ENCODE measurements at regions not wholly inside any gene's neighbourhood (a gene's known extent, or its start where the extent isn't known, plus 50 kb on each side); places are given as distances from the start of the nearest gene placed in this dataset.

DNA sequence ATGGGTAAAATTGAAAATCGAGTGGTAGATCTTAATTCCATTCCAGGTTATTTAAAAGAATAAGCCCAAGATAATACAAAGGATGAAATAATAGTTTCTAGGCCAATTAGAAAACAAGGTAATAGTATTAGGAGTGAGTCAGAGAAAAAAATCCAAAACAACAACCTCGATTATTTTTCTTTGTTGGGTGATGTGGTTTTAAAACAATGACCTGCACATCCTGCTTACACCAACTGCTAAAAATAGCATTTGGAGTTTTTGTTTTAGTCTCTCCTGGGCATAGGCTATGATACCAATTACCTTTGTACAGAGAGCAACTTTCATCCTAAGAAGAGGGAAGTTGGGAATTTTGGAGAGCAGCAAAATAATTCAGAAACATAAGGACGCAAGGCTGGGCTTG, 101.7 kb upstream of the MYO10 start:
- TF ChIP-seq, protein P1, sequence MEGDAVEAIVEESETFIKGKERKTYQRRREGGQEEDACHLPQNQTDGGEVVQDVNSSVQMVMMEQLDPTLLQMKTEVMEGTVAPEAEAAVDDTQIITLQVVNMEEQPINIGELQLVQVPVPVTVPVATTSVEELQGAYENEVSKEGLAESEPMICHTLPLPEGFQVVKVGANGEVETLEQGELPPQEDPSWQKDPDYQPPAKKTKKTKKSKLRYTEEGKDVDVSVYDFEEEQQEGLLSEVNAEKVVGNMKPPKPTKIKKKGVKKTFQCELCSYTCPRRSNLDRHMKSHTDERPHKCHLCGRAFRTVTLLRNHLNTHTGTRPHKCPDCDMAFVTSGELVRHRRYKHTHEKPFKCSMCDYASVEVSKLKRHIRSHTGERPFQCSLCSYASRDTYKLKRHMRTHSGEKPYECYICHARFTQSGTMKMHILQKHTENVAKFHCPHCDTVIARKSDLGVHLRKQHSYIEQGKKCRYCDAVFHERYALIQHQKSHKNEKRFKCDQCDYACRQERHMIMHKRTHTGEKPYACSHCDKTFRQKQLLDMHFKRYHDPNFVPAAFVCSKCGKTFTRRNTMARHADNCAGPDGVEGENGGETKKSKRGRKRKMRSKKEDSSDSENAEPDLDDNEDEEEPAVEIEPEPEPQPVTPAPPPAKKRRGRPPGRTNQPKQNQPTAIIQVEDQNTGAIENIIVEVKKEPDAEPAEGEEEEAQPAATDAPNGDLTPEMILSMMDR (IDR thresholded peaks at IDR 0.05; ENCODE audit: insufficient read depth, low read depth, low read length): no peak
- peak; percentile 45 for DNase-seq (ENCODE audit: low read depth)
- H3K4me3 ChIP-seq (ENCODE audit: low read depth, low read length): no peak overlapping the region

DNA sequence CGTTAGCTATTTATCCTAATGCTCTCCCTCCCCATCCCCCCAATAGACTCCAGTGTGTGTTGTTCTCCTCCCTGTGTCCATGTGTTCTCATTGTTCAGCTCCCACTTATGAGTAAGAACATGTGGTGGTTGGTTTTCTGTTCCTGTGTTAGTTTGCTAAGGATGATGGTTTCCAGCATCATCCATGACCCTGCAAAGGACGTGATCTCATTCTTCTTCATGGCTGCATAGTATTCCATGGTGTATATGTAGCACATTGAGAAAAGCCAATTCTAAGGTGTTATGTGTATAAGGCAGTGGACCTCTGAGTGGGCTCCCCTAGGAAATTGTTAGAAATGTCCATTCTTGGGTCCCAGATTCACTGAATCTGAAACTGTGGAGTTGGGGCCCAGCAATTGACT, 103.1 kb upstream of the MYO10 start:
- DNase-seq (ENCODE audit: low read depth): no peak
- H3K4me3 ChIP-seq (ENCODE audit: low read depth, low read length): no peak overlapping the region
- TF ChIP-seq, protein P1 (IDR thresholded peaks at IDR 0.05; ENCODE audit: insufficient read depth, low read depth, low read length): no peak

DNA sequence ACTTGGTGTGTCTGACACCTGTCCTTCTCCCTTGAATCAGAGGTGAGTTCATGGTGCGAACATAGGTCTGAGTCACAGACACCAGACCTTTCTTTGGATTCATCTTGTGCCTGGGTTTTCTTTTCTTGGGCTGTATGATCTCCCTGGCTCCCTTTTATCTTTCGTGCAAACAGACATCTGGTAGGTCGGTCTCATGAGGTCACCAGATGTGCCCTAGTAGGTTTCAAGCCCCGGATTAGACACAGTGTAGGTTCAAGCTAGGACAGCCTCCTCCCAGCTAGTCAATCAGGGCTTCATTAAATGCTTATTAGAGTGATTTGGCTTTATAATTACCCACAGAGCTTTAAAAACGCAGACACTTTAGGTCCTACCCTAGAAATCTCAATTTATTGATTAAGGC, 106.0 kb upstream of the MYO10 start:
- H3K4me3 ChIP-seq (ENCODE audit: low read depth, low read length): no peak overlapping the region
- peak; percentile 81 for DNase-seq (ENCODE audit: low read depth)
- TF ChIP-seq, protein P1 (IDR thresholded peaks at IDR 0.05; ENCODE audit: insufficient read depth, low read depth, low read length): no peak

DNA sequence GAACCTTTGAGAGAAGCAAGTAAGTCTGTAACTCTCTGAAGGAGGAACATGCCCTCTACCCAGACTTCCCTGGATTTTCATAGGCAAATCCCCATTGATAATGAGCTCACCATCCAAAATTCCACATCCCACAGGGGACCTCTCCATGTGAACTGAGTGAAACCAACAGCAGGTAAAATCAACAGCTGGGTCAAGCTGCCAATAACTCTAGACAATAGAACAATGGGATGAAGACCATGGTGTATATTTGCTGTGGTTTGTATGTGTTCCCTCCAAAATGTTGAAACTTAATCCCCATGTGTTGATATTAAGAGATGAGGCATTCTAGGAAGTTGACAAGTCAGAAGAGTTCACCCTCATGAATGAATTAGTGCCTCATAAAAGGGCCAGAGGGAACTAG, 110.2 kb upstream of the MYO10 start:
- DNase-seq (ENCODE audit: low read depth): no peak
- TF ChIP-seq, protein P1 (IDR thresholded peaks at IDR 0.05; ENCODE audit: insufficient read depth, low read depth, low read length): no peak
- H3K4me3 ChIP-seq (ENCODE audit: low read depth, low read length): no peak overlapping the region

DNA sequence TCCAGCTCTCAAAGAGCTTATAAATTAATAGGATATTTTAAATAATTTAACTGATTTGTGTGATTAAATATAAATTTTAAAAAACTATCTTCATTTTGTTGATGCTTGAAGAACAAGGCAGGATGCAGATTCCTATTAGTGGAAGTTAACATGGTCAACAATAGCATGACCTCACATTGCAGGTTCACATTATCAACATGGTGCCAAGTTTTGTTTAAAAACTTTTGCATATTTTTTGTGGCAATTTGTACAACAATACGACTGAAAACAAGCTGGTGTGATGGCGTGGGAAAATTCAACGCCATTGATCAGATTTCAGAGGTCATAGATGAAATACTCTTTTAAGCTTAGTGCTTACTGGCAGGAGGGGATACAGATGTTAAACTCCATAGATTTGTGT, 114.1 kb upstream of the MYO10 start:
- TF ChIP-seq, protein P1 (IDR thresholded peaks at IDR 0.05; ENCODE audit: insufficient read depth, low read depth, low read length): no peak
- DNase-seq (ENCODE audit: low read depth): no peak

DNA sequence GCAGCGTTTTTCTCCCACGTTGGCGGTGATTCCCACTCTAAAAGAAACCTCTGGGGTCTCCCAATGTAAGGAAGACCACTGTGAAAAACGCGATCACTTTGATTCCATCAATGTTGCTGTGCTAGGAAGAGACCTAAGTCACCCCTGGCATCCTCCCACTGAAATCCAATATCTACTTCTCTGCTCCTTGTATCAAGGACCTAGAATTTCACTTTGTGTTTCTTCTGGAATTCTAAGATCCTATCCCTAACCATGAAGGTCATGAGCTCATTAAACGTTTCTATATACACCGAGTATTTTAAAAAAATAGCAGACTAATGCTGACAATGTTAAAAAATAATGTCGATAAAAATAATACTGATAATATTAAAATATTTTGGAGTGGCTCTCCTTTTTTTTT, 118.8 kb upstream of the MYO10 start:
- no peak overlapping the region for H3K4me3 ChIP-seq (ENCODE audit: low read depth, low read length)
- TF ChIP-seq, protein P1 (IDR thresholded peaks at IDR 0.05; ENCODE audit: insufficient read depth, low read depth, low read length): no peak
- DNase-seq (ENCODE audit: low read depth): no peak

More for the DNA sequence above, 114.1 kb upstream of the MYO10 start:
- H3K4me3 ChIP-seq (ENCODE audit: low read depth, low read length): no peak overlapping the region

DNA sequence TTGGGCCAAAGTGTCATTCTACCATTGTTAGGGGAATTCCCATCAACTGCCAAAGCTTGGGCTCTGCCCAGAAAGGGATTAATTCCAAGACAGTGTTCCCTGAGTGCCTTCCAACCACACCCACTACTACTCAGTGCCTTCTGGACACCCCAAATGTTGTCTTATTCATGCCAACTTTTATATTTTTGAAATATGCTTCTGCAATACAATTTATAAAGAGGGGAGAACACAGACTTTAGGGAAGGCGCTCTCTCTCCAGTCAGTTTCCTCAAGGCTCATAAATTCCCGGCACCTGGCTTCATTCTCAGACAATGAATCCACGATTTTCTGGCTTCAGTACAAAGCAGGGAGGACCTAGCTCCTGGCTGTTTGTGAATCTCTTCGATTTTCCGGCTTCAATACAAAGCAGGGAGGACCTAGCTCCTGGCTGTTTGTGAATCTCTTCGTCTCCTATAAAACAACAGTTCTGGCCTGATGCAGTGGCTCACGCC, 120.1 kb upstream of the MYO10 start:
- no peak overlapping the region for H3K4me3 ChIP-seq (ENCODE audit: low read depth, low read length)
- TF ChIP-seq, protein P1 (IDR thresholded peaks at IDR 0.05; ENCODE audit: insufficient read depth, low read depth, low read length): no peak
- no peak for DNase-seq (ENCODE audit: low read depth)

All from fibroblast of villous mesenchyme (primary cell).